Neural cell (in vitro differentiated cells): ENCODE measurements at regions not wholly inside any gene's neighbourhood (a gene's known extent, or its start where the extent isn't known, plus 50 kb on each side); places are given as distances from the start of the nearest gene placed in this dataset.
"Not testable (repeated sequence)": the region's sequence is repeated elsewhere in the genome, so short reads cannot be mapped to it uniquely, and the experiment has no call there.

Experiments used
- H2AFZ ChIP-seq: fragments of 200-600, 300-800 bp; sonication (generic), shearing (Covaris generic); 2 replicates; pipeline ENCODE4 v1.6.0; 2014; ENCODE audit warnings: low read depth, mild to moderate bottlenecking, antibody characterized with exemption, low read length, moderate library complexity
- H3F3A ChIP-seq: fragments of 200-600 bp; shearing (Covaris generic); 2 replicates; pipeline ENCODE4 v1.6.1; 2016; ENCODE audit warnings: mild to moderate bottlenecking, moderate library complexity, mixed read lengths, antibody characterized with exemption, low read length; ENCODE audit not compliant: insufficient read depth, poor library complexity, severe bottlenecking
- H3K27ac ChIP-seq: fragments of 200-600, 300-800 bp; sonication (generic), shearing (Covaris generic); 2 replicates; pipeline ENCODE4 v1.5.1; 2014; ENCODE audit warnings: mild to moderate bottlenecking, low read length, moderate library complexity
- H3K27me3 ChIP-seq: fragments of 300-800, 200-600 bp; sonication (generic), shearing (Covaris generic); 2 replicates; pipeline ENCODE4 v1.6.0; 2014; ENCODE audit warnings: mild to moderate bottlenecking, low read depth, low read length, moderate library complexity; ENCODE audit not compliant: insufficient read depth
- H3K36me3 ChIP-seq: fragments of 300-800, 200-600 bp; sonication (generic), shearing (Covaris generic); 2 replicates; pipeline ENCODE4 v1.5.1; 2014; ENCODE audit warnings: mild to moderate bottlenecking, antibody characterized with exemption, low read length, moderate library complexity; ENCODE audit not compliant: insufficient read depth
- H3K4me2 ChIP-seq: fragments of 300-800, 200-600 bp; sonication (generic), shearing (Covaris generic); 2 replicates; pipeline ENCODE4 v1.6.0; 2014; ENCODE audit warnings: mild to moderate bottlenecking, low read length
- H3K4me3 ChIP-seq: fragments of 300-800, 200-600 bp; sonication (generic), shearing (Covaris generic); 2 replicates; pipeline ENCODE4 v1.5.1; 2014; ENCODE audit warnings: mild to moderate bottlenecking, low read length, moderate library complexity
- H3K79me2 ChIP-seq: fragments of 200-600 bp; shearing (Covaris generic); replicated peaks from 2 replicates; pipeline ENCODE4 v1.6.0; 2014; ENCODE audit warnings: mild to moderate bottlenecking, low read length, moderate library complexity; ENCODE audit not compliant: insufficient read depth
- H3K9ac ChIP-seq: fragments of 300-800, 200-600 bp; sonication (generic), shearing (Covaris generic); 2 replicates; pipeline ENCODE4 v1.6.1; 2016; ENCODE audit warnings: mild to moderate bottlenecking, low read length, mixed read lengths
- H3K9me2 ChIP-seq: fragments of 200-600 bp; shearing (Covaris generic); 2 replicates; pipeline ENCODE4 v1.6.1; 2016; ENCODE audit warnings: mild to moderate bottlenecking, low read length, mixed read lengths; ENCODE audit not compliant: insufficient read depth
- H3K9me3 ChIP-seq: fragments of 200-600, 300-800 bp; sonication (generic), shearing (Covaris generic); 2 replicates; pipeline ENCODE4 v1.6.1; 2016; ENCODE audit warnings: mild to moderate bottlenecking, mixed run types, low read length, moderate library complexity, mixed read lengths
- H4K20me1 ChIP-seq: fragments of 200-600 bp; shearing (Covaris generic); 2 replicates; pipeline ENCODE4 v1.6.1; 2016; ENCODE audit warnings: mild to moderate bottlenecking, mixed run types; ENCODE audit not compliant: insufficient read depth
- CTCF ChIP-seq: fragments of 450-650 bp; IDR thresholded peaks from 2 replicates; pipeline ENCODE4 v1.5.1; 2014; ENCODE audit warnings: antibody characterized with exemption, mild to moderate bottlenecking, moderate library complexity; ENCODE audit not compliant: poor library complexity, severe bottlenecking
- EP300 ChIP-seq: fragments of 450-650 bp; conservative IDR thresholded peaks from 2 replicates; pipeline ENCODE4 v1.6.1; 2014; ENCODE audit warnings: antibody characterized with exemption, mild to moderate bottlenecking, moderate library complexity; ENCODE audit not compliant: poor library complexity, severe bottlenecking
- EZH2 ChIP-seq: fragments of 200-600, 300-800 bp; shearing (Covaris generic), sonication (generic); IDR thresholded peaks from 2 replicates; pipeline ENCODE4 v1.6.1; 2014; ENCODE audit warnings: antibody characterized with exemption, low read length, borderline replicate concordance, mild to moderate bottlenecking; ENCODE audit not compliant: insufficient read depth, poor library complexity, severe bottlenecking
- MXI1 ChIP-seq: fragments of 450-650 bp; conservative IDR thresholded peaks from 2 replicates; pipeline ENCODE4 v1.6.1; 2014; ENCODE audit warnings: antibody characterized with exemption, mild to moderate bottlenecking; ENCODE audit not compliant: poor library complexity, severe bottlenecking
- POLR2AphosphoS5 ChIP-seq: IDR thresholded peaks from 2 replicates; pipeline ENCODE4 v1.6.1; 2012
- RAD21 ChIP-seq: fragments of 450-650 bp; conservative IDR thresholded peaks from 2 replicates; pipeline ENCODE4 v1.6.1; 2014; ENCODE audit warnings: antibody characterized with exemption, mild to moderate bottlenecking, moderate library complexity
- REST ChIP-seq: IDR thresholded peaks from 2 replicates; pipeline ENCODE4 v1.6.1; 2012; ENCODE audit warnings: borderline replicate concordance
- SMC3 ChIP-seq: fragments of 450-650 bp; conservative IDR thresholded peaks from 2 replicates; pipeline ENCODE4 v1.6.1; 2014; ENCODE audit warnings: antibody characterized with exemption, mild to moderate bottlenecking, moderate library complexity; ENCODE audit not compliant: poor library complexity
- TAF1 ChIP-seq: IDR thresholded peaks from 2 replicates; pipeline ENCODE4 v1.6.1; 2012; ENCODE audit warnings: low read depth

GRCh38 chr16:8070506-8070905 is 519.8 kb downstream of the TMEM114 start:
- H3K9me3 ChIP-seq, result no peaks in the 10 kb centered on the region
- H3K27ac ChIP-seq, result no peak overlapping the region
- TF ChIP-seq REST (no peak), SMC3 (no peak), POLR2AphosphoS5 (no peak), CTCF (no peak), EZH2 (no peak), MXI1 (no peak), TAF1 (no peak), RAD21 (no peak), EP300 (no peak)
- no peak overlapping the region for H2AFZ ChIP-seq
- H4K20me1 ChIP-seq, result no peaks in the 10 kb centered on the region
- no peak overlapping the region for H3K4me3 ChIP-seq
- no peaks in the 10 kb centered on the region for H3K27me3 ChIP-seq
- H3K9ac ChIP-seq, result no peak overlapping the region
- H3K4me2 ChIP-seq, result no peak overlapping the region
- no peaks in the 10 kb centered on the region for H3K79me2 ChIP-seq
- H3K9me2 ChIP-seq, result no peaks in the 10 kb centered on the region
- no peaks in the 10 kb centered on the region for H3K36me3 ChIP-seq
- no peaks in the 10 kb centered on the region for H3F3A ChIP-seq

- not testable (repeated sequence) for H3K4me2 ChIP-seq, H3K9ac ChIP-seq, H3K79me2 ChIP-seq, H3F3A ChIP-seq, H3K9me2 ChIP-seq, H3K4me3 ChIP-seq, H3K27me3 ChIP-seq, H4K20me1 ChIP-seq, H3K9me3 ChIP-seq, H2AFZ ChIP-seq, H3K27ac ChIP-seq, H3K36me3 ChIP-seq
Observed at GRCh38 chr16:8068225-8068624, 522.1 kb downstream of the TMEM114 start.

- Histone ChIP-seq H3K9me2 (no peaks in the 10 kb centered on the region), H3K9me3 (no peaks in the 10 kb centered on the region), H3K79me2 (no peaks in the 10 kb centered on the region), H4K20me1 (no peaks in the 10 kb centered on the region), H3F3A (no peaks in the 10 kb centered on the region), H3K9ac (peak overlapping the region; percentile 1), H3K36me3 (no peaks in the 10 kb centered on the region), H3K27me3 (no peaks in the 10 kb centered on the region), H3K4me2 (peak overlapping the region; percentile 16), H3K4me3 (peak overlapping the region; percentile 45), H2AFZ (no peak overlapping the region), H3K27ac (peak overlapping the region; percentile 67)
- TF ChIP-seq REST (no peak), EP300 (no peak), CTCF (no peak), POLR2AphosphoS5 (no peak), TAF1 (no peak), SMC3 (no peak), RAD21 (no peak), MXI1 (no peak), EZH2 (no peak)
Observed at GRCh38 chr16:8063159-8063558, 527.2 kb downstream of the TMEM114 start.
